NCI-H1092 treated with DMSO at 0.1 percent for 48 hours (cell line): ENCODE measurements at regions not wholly inside any gene's neighbourhood (a gene's known extent, or its start where the extent isn't known, plus 50 kb on each side); places are given as distances from the start of the nearest gene placed in this dataset.
"Not testable (repeated sequence)": the region's sequence is repeated elsewhere in the genome, so short reads cannot be mapped to it uniquely, and the experiment has no call there.

Source experiments
- DNase-seq: peaks from one replicate; lab custom pipeline; 2025; lab: John Stamatoyannopoulos, UW

DNA sequence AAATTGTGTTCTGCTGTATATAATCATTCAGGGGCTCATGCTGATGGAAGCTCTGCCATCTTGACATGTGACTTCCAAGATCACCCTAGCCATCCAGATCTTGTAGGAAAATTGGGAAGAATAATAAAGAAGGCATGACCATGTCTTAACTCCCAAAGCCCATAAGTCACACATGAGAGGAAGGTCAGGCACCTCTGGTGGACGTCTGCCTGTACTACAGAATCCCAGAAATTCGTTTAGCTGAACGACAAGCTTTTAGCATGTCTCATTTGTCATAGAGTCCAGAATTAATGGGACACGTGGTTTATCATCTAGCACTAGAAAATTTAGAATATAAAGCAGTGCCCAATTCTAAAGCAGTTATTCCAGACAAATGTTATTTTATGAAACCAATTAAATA, 212.7 kb downstream of the CENPC start:
- no peak for DNase-seq

DNA sequence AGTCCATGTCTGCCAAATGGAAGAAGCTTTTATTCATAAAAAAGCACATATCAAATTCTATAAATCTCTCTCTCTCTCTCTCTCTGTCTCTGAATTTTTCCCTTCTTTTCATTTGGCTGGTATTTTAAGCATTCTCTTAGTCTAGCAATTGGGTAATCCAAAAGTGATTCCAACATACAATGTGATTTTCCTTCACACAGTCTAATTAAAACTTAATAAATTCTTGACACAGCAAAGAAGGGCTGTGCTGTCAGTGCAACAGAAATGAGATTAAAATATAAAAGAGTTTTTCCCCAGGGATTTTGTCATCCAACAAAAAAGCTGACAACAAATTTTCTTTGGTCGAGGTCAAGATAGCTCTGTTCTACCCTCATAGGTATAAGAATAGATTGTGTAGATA, 216.9 kb downstream of the CENPC start:
- no peak for DNase-seq

- DNase-seq = no peak
These were observed 217.4 kb downstream of the CENPC start for GRCh38 chr4:67328018-67328278.

GRCh38 chr4:67327245-67328017, 217.9 kb downstream of the CENPC start:
- DNase-seq = peak; percentile 65

DNA sequence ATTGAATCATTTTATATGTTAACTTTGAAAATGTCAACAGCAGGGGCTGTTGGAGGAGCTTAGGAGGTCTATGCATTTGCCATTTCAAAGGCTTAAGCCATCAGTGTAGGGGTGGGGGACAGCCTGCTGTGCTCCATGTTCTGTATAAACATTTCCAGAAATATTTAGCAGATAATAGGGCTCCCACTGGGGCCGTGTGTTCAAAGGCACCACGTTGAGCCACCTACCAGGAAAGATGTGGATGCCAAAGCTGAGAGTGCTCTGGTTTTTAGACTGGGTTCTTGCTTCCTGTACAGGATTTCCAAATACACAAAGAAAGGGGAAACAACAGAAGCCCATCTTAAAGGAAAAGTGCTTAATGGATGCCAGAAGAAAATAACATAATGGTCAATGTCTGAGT, 219.5 kb downstream of the CENPC start:
- DNase-seq = no peak

GRCh38 chr4:67320645-67321044, 224.7 kb downstream of the CENPC start:
- DNase-seq = no peak

GRCh38 chr4:67319607-67320006, 225.7 kb downstream of the CENPC start:
- not testable (repeated sequence) for DNase-seq

DNA sequence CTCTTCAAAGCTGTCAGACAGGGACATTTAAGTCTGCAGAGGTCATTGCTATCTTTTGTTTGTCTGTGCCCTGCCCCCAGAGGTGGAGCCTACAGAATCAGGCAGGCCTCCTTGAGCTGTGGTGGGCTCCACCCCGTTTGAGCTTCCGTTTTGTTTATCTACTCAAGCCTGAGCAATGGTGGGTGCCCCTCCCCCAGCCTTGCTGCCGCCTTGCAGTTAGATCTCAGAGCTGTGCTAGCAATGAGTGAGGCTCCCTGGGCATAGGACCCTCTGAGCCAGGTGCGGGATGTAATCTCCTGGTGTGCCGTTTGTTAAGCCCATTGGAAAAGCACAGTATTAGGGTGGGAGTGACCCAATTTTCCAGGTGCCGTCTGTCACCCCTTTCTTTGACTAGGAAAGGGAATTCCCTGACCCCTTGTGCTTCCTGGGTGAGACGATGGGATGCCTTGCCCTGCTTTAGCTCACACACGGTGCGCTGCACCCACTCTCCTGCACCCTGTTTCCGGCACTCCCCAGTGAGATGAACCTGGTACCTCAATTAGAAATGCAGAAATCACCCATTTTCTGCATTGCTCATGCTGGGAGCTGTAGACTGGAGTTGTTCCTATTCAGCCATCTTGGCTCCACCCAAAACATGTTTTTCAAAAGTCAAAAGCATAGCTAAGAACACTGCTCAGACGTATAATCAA, 244.7 kb downstream of the CENPC start:
- DNase-seq = not testable (repeated sequence)

- no peak for DNase-seq
These were observed 252.7 kb downstream of the CENPC start for GRCh38 chr4:67292636-67293035.

- DNase-seq = no peak
These were observed 253.3 kb downstream of the CENPC start for GRCh38 chr4:67292045-67292444.

DNA sequence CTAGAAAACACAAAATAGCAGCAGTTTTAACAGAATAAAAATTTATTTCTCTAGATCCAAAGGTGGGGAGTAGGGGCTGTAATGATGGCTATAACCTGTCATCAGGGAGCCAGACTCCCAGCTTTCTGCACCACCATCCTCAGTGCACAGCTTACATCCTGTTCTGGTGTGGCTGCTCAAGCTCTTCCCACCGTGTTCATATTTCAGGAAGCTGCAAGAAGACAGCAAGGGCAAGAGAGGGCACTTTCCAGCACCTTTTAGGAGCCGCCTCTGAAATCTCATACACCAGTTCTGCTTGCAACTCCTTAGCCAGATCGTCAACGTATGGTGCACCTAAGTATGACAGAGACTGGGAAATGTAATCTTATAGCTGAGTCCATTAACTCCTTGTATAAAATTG, 253.7 kb downstream of the CENPC start:
- DNase-seq = no peak

DNA sequence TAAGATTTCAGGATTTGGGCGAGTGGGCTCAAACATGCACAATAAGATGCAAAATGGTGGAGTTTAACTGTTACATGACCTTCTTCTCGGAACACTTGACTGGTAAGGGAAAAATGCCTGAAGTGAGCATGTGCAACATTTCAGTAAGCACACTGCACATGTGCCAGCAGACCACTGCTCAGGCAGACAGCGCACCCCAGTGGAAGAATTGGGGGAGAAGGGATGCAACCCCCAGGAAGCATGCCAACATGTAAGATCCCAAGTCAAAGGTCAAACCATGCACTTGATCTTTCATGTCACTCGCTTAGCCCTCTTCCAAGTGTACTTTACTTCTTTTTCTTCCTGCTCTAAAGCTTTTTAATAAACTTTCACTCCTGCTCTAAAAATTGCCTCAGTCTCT, 256.3 kb downstream of the CENPC start:
- DNase-seq = peak; percentile 35

DNA sequence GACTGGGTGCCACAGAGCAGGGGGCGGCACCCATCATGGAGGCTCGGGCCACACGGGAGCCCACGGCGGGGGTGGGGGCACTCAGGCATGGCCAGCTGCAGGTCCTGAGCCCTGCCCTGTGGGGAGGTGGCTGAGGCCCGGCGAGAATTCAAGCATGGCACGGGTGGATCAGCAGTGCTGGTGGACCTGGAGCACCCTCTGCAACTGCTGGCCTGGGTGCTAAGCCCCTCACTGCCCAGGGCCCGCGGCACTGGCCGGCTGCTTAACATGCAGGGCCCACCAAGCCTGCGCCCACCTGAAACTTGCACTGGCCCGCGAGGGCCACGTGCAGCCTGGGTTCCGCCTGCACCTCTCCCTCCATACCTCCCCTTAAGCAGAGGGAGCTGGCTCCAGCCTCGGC, 258.6 kb downstream of the CENPC start:
- DNase-seq = no peak

GRCh38 chr4:67282749-67283148, 262.6 kb downstream of the CENPC start:
- no peak for DNase-seq

- no peak for DNase-seq
These were observed 270.0 kb downstream of the CENPC start for GRCh38 chr4:67275179-67275750.

DNA sequence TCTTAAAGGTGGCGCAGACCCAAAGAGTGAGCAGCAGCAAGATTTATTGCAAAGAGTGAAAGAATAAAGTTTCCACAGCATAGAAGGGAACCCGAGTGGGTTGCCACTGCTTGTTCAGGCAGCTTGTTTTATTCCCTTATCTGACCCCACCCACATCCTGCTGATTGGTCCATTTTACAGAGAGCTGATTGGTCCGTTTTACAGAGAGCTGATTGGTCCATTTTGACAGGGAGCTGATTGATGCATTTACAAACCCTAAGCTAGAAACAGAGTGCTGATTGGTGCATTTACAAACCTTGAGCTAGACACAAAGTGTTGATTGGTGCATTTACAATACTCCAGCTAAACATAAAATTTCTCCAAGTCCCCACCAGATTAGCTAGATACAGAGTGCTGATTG, 270.6 kb downstream of the CENPC start:
- not testable (repeated sequence) for DNase-seq

GRCh38 chr4:67273666-67274065, 271.6 kb downstream of the CENPC start:
- DNase-seq = no peak

- no peak for DNase-seq
These were observed 283.3 kb downstream of the CENPC start for GRCh38 chr4:67261971-67262370.

DNA sequence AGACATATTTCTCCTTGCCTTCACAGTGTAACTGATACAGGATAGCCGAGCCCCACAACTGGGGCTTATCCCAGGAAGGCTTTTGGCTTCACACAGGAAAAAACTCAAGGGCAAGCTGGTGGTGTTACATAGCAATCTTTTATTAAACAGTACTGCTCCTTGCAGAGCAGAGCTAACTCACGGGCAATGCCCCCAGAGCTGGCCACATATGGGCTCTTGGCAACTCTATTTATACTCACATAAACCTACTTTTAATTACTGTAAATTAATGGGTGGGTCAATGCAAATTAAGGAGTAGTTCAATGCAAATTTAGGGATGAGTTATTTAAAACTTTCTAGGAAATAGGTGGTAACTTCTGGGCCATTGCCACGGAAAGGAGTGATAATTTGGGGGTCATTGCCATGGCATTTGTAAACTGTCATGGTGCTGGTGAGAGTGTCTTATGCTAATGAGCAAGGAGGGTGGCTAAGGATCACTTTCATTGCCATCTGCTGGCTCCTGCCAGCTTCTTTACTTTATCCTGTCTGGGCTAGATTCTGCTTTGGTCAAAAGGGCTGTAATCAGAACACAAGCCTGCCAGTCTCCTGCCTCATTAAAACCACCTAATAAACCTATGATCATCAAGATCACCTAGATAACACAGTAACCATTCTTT, 288.8 kb downstream of the CENPC start:
- no peak for DNase-seq

DNA sequence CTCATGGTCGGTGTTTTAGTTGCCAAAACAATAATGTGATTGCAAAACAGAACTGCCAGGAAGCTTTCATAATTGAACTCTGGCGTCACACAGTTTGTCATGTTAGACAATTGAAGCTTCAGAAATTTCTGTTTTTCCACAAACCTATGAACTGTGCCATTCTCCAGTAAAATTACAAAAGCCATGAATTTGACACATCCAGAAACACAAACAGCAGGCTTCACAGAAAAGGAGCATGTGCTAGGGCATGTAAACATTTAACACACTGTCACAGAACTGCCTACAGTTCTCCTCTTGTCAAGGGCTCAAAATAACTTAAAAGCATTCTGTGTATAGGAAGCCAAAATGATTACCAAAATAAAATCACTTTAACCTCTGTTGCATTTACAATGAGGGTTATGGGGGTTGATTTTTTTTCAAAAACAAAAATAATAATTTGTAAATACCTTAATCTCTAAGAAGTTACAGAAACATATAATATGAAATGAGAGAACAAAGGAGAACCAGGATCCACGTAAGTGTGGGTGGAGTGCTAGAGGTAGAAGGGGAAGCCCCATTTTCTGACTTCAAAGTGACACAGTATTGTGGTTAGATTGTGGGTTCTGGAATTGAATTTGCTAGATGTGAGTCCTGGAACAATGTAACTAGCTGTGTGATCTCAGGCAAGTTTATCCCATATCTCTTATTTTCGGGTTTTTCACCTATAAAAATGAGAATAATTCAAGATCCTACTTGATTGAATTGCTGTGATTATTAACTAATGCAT, 295.0 kb downstream of the CENPC start:
- DNase-seq = no peak

GRCh38 chr4:67236788-67237187, 308.5 kb downstream of the CENPC start:
- DNase-seq = no peak

- no peak for DNase-seq
These were observed 309.0 kb downstream of the CENPC start for GRCh38 chr4:67236318-67236717.
